ACHN (cell line): ENCODE measurements at regions not wholly inside any gene's neighbourhood (a gene's known extent, or its start where the extent isn't known, plus 50 kb on each side); places are given as distances from the start of the nearest gene placed in this dataset.
A peak's percentile ranks its signal among the peaks of the same experiment; 100 is the strongest.

ENCODE experiments used
- DNase-seq: peaks from one replicate; pipeline ENCODE4 v3.0.0-alpha.2; 2015
- in situ Hi-C: cut with HindIII; loops from 2 replicates; pipeline ENCODE4 v1.10.0; 2017; ENCODE audit warnings: low sequenced_read_pairs, low pct_ligation_motif_present, low pct_unique_long_range_greater_than_20kb

GRCh38 chrX:146346102-146346501 lies 463.5 kb upstream of the CXorf51B start:
- no peak for DNase-seq
- in situ Hi-C loops, result no loop called here

DNA sequence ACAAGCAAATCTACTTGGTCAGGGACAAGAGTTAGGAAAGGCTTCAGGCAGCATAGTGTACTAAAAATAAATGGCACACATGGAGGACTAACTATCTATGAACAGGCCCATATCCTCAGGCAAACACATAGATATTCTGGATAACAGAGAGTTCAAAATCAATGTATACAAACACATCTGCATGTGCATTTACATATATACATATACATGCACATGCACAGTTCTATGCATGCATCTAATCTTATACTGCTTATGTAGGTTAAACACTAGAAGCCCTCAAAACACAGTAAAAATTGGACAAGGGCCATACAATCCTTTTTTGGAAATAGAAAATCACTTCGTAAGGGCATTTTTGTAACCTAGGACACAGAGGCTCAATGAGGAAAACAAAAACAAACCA lies 458.0 kb upstream of the CXorf51B start:
- no peak for DNase-seq
- in situ Hi-C loops, result no loop called here

DNA sequence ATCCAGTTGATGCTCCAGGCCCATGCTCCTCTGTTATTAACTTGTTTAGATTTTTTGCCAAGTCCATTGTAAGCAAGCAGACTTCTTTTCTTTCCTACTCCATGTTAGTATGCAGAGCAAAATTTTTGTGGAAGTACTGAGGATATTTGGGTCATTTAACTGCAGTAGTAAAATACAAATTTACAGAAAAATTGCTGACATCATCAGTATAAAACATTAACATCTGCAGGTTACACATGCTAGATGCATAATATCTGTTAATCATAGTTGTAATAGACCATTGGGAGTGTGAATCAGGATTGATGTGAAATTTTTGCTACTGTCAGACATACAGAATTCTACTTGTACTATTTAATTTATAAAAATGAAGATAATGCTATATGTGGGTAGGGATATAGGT lies 454.1 kb upstream of the CXorf51B start:
- in situ Hi-C loops, result no loop called here
- no peak for DNase-seq

GRCh38 chrX:146363919-146364318 lies 445.7 kb upstream of the CXorf51B start:
- DNase-seq, result no peak
- in situ Hi-C loops, result no loop called here

DNA sequence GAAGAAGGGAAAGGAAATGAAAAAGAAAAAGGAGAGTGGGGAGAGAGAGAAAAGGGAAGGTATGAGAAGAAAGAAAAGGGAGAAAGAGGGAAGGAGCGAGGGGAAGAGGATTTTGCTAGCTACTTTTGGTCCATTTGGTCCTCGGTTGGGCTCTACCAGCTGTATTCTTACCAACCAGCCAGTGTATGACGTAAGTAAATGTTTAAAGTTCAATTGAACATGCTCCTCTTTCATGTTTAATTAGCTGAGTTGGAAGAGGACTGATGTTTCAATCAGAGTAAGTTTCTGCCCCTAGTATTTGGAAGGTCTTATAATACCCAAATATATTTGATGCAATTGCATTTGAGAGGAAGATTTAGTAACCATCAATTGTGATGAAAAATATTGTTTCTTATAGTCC lies 424.0 kb upstream of the CXorf51B start:
- in situ Hi-C loops, result no loop called here
- no peak for DNase-seq

DNA sequence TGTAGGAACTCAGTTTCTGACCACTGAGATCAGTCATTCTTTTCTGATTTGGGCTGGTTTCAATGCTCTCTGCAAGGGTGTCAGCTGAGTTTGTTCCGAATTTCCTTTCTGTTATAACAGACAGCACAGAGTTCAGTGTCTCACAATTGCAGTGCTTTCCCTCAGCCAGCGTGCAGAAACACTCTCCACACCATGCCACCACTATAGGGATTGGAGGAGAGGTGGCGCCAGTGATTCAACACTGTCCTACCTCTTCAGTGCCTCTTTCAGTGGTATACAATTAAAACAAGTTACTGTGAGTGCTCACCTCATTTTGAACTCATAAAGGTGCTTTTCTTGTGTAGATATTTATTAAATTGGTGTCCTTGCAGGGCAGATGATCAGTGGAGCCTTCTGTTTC lies 413.2 kb upstream of the CXorf51B start:
- in situ Hi-C loops, result no loop called here
- DNase-seq, result no peak

DNA sequence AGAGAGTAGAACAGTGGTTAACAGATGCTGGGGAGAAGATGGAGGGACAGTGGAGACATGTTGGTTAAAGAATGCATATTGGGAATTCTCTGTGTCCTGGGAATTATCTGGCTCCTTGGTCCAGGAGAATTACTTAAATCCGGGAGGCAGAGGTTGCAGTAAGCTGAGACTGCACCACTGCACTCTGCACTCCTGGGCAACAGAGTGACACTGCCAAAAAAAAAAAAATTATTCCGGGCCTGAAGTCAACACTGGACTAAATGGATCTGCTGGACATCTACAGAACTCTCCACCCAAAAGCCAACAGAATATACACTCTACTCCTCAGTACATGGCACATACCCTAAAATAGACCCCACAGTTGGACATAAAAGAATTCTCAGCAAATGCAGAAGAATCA lies 400.0 kb upstream of the CXorf51B start:
- no peak for DNase-seq
- in situ Hi-C loops, result no loop called here

DNA sequence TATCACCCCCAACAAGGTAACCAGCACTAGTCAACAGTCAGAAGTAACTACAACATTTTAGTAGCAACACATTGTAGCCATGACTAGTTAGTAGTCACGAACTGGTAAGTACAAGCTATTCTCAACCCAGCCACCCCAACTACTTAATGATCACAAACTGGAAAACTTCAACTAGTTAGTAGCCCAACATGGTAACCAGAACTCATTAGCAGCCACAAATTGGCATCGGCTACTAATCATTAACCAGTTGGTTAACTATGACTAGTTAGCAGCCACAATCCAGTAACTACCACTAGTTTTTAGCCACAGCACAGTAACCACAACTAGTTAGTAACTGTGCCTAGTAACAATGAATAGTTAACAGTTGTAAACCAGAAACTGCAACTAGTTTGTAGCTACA lies 385.1 kb upstream of the CXorf51B start:
- in situ Hi-C loops, result no loop called here
- DNase-seq, result no peak

DNA sequence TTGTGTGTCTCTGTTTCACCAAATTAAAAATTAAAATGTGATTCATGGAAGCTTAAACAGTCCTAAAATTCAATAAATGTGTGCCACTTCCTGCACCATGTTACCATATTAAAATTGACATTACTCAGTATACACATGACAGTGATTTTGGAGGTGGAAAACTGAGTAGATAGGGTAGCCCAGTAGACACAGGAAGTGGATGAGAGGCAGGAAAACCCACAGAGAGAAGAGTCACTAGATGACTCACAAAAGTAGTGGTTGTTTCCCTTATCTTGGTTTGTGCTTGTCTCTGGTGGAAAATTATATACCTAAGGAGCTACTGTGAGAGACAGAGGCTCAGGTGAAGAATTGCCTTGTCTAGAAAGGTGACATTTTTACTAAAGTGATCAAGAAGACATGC lies 375.8 kb upstream of the CXorf51B start:
- in situ Hi-C loops, result no loop called here
- DNase-seq, result no peak

DNA sequence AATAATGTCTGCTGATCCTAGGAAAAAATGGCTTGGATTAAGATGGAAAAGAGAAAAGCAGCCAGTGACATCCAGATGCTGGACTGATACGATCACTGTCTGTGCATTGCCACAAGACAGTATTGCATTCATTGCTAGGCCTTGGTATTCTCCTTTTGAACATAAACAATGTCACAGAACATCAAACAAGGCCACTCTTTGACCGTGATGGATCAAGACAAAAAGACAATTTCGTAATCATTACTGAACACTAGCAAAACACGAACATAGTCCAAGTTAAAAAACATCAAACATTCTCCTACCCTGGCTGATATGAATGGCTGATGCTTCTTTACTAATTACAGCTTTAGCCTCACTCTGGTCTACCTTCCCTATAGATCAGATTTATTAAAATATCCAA lies 374.1 kb upstream of the CXorf51B start:
- in situ Hi-C loops, result no loop called here
- DNase-seq, result no peak

GRCh38 chrX:146448791-146449190 lies 360.8 kb upstream of the CXorf51B start:
- in situ Hi-C loops, result no loop called here
- no peak for DNase-seq

- in situ Hi-C loops, result no loop called here
- DNase-seq, result no peak
Observed at GRCh38 chrX:146449243-146449642, 360.3 kb upstream of the CXorf51B start.

- in situ Hi-C loops, result no loop called here
- no peak for DNase-seq
Observed at GRCh38 chrX:146451136-146451535, 358.4 kb upstream of the CXorf51B start.

DNA sequence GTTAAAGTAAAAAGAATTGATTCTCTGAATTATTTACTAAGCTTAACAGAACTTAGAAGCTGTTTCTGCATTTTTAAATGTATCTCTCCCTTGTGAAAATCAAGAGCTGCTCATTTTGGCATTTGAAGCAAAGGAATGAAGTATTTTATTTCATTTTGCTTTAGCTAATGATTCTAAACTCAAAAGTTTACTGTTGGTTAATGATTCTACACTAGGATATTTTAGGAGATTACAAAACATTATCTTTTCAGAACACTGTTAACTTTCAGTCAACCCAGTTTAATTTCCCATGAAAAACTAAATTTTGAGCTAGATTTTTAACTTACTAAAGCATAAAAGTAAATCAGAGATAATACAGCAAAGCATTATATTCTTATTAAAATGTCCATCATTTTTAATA lies 355.2 kb upstream of the CXorf51B start:
- in situ Hi-C loops, result no loop called here
- no peak for DNase-seq

GRCh38 chrX:146456058-146456457 lies 353.5 kb upstream of the CXorf51B start:
- in situ Hi-C loops, result no loop called here

GRCh38 chrX:146477341-146477740 lies 332.2 kb upstream of the CXorf51B start:
- no peak for DNase-seq
- in situ Hi-C loops, result no loop called here

More at GRCh38 chrX:146456058-146456457, 353.5 kb upstream of the CXorf51B start:
- peak; percentile 0 for DNase-seq

GRCh38 chrX:146481735-146482134 lies 327.8 kb upstream of the CXorf51B start:
- DNase-seq, result no peak
- in situ Hi-C loops, result no loop called here
